HG02884 (cell line): ENCODE measurements at regions not wholly inside any gene's neighbourhood (a gene's known extent, or its start where the extent isn't known, plus 50 kb on each side); places are given as distances from the start of the nearest gene placed in this dataset.
A peak's percentile ranks its signal among the peaks of the same experiment; 100 is the strongest.
"Not testable (repeated sequence)": the region's sequence is repeated elsewhere in the genome, so short reads cannot be mapped to it uniquely, and the experiment has no call there.

Experiments
- ATAC-seq: cut with Tn5 transposase; IDR thresholded peaks from one replicate; pipeline ENCODE4 v1.9.1; 2021; ENCODE audit warnings: mild to moderate bottlenecking, moderate library complexity; ENCODE audit not compliant: unreplicated experiment

GRCh38 chr15:62657501-62657900 is 385.0 kb upstream of the TPM1 start:
- not testable (repeated sequence) for ATAC-seq

GRCh38 chr15:62658498-62658897 is 384.0 kb upstream of the TPM1 start:
- peak; percentile 74 for ATAC-seq

DNA sequence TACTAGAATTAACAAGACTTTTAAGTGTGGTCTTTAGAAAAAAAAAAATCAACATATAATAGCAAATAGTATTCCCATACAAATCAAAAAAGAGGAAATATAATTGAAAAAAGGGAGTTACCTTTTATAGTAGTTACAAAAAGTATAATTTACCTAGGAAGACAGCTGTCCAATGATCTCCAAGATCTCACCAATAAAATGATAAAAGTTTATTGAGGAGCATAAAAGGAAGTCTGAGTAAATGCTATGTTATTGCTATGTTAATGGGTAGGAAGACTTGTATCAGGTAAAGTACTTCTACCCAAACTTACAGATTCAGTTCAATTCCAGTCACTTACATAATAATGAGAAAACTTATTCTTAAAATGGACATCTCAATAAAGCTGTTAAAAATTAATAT is 379.0 kb upstream of the TPM1 start:
- no peak for ATAC-seq

DNA sequence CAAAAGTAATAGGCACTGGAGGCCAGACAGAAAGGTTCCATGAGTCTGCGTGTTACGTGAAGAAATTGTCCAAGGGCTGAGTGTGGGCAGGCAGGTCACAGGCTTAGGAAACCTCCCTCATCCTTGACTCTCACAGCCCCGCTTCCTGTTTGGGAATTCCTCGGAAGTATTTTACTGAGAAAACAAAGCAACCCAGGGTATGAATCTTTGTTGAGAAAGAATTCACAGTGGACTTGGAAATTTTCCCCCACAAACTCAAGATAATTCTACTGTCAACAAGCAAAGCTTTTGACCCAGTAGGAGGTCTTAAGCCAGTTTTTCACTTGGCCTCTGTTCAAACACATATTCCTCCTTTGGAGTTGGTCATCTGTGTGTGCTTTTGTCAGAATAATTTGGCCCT is 377.1 kb upstream of the TPM1 start:
- ATAC-seq = no peak

DNA sequence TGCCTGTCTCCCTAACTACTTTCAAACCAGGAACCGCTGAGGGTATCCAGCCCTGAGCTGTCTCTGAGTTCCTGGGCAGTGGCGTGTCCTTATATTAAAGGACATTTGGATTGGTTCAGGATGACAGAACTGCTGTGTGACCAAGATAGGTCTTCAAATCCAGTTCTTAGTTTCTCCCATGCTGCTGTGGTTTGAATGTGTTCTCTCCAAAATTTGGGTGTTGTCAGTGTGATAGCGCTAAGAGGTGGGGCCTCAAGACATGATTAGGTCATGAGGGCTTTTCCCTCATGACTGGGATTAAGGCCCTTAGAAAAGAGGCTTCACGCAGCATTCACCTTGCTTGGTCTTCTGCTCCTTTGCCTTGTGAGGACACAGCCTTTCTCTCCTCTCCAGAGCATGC is 376.5 kb upstream of the TPM1 start:
- ATAC-seq = no peak

DNA sequence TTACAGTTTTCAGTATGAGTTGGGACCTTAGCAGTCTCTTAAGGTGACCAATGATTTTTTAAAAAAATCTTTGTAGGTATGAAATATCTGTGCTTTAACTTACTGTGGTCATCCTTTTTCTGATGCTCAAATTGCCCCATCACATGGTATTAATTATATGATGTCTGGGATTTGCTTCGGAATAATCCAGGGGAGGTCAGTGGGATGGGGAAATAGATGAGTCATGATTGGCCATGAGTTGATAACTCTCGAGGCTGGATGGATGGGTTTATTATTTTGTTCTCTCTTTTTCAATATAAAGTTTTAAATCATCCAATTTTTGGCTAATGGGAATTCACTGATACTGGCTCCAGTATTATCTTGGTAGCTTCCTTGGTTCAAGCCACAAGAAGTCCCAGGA is 370.3 kb upstream of the TPM1 start:
- no peak for ATAC-seq

- no peak for ATAC-seq
Measured at GRCh38 chr15:62676891-62677290, 365.7 kb upstream of the TPM1 start.

DNA sequence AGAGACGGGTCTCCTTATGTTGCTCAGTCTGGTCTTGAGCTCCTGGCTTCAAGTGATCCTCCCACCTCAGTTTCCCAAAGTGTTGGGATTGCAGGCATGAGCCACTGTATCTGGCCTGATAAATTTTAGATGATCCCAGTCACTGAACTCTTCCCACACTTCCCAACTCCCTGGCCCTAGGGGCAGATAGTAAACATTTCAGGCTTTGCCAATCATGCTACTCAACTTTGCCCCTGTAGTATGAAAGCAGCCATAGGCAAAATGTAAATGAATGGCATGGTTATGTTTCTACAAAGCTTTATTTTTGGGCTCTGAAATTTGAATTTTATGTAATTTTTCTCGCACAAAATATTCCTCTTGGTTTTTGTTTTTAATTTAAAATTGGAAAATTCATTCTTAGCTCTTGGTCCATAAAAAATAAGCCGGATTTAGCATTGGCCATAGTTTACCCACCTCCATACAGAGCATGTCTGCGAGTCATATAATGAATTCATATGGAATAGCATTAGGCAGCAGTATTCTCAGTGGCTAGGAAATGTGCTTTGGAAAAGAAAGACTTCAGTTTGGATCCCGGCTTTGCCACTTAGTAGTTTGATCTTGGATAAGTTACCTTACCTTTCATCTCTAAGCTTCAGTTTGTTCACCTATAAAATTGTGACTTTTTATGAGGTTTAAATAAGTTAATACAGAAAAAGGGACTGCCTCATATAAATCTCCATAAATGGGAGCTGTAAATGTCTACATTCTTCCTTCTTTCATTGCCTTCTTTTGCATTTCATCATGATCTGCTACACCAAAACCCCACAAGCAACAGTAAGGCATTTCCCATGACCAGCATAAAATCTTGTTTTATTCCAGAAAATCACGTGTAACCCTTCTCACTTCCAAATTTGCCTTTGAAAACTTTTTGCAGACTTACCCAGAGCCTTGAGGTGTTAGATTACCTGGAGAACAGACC is 360.3 kb upstream of the TPM1 start:
- no peak for ATAC-seq

DNA sequence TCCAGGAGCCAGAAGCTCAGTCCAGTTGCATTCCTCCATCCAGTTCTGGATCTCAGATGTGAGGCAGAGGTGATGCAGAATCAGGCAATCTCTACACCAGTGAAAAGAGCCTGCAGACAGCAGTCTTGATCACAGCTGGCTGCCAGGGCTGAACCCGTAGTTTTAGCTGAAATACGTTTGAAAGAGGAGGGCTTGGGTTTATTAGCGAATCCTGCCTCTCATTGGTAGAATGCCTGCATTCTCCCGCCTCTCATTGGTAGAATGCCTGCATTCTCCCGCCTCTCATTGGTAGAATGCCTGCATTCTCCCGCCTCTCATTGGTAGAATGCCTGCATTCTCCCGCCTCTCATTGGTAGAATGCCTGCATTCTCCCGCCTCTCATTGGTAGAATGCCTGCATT is 359.4 kb upstream of the TPM1 start:
- ATAC-seq = not testable (repeated sequence)

DNA sequence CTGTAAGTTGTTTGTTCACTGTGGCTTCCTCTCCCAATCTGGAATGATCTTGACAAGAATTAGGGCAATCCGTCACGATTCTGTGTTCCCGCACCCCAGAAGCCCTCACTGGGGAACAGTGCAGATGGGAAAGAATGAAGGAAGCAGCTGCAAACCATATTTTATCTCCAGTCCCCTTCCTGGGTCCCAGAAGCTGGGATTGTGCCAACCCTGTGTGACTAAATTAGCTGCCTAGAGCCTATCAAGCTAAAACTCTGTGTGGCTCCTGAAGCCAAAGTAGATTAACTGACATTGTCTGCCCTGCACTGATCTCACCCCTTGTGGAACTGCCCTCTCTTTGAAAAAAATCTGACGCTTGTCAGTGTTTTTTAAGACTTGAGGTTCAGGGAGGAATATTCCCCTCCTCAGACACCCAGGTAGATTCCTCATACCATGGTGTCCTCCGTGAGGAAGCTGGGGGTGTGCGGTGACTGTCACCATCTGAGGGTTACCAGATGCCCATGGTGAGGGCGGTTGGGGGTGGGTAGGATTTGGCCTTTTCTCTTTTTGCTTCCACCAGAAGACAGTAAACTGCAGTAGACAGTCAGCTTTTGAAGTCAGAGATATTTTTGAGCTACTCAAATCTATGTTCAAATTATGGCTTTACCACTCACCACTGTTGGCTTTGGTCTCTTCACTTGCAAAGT is 358.3 kb upstream of the TPM1 start:
- no peak for ATAC-seq

DNA sequence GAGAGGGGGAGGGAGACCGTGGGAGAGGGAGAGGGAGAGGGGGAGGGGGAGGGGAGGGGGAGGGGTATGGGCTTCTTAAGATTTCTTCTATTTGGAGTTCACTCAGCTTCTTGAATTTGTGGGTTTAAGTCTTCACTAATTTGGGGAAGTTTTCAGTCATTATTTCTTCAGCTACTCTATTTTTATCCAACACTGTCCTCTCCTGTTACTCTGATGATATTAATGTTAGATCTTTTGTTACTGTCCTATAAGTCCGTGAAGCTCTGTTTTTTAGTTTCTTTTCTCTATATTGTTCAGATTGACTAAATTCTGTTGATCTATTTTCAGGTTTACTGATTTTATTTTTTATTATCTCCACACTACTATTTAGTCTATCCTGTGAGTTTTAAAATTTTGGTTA is 351.5 kb upstream of the TPM1 start:
- no peak for ATAC-seq

DNA sequence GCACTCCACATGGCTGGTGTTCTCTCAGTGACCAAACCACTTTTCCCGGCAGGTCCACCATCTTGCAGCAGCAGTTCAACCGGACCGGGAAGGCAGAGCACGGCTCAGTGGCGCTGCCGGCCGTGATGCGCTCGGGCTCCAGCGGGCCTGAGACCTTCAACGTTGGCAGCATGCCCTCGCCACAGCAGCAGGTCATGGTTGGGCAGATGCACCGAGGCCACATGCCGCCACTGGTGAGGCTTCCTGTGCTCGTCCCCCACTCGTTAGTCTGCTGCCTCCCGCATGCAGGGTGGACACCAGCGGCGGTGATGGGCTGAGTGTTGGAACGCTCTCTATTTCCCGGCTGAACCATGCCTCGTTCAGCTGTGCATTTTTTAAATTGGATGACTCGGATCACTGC is 344.9 kb upstream of the TPM1 start:
- no peak for ATAC-seq

DNA sequence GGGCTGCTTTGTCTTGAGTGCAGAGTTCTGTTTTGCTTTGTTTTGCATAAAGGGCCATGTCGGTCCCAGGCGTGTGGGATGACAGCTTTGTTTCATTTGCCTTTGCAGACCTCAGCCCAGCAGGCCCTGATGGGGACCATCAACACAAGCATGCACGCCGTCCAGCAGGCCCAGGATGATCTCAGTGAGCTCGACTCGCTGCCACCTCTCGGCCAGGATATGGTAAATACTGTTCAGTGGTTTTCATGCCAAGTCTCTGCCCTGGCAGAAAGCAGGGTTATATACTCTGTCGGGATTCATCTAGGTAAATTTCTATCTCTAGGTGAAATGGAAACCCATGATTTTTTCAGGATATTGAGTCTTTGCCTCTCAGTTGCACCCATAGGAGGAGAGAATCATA is 343.9 kb upstream of the TPM1 start:
- no peak for ATAC-seq

- no peak for ATAC-seq
Measured at GRCh38 chr15:62706317-62706716, 336.2 kb upstream of the TPM1 start.

- ATAC-seq = no peak
Measured at GRCh38 chr15:62708470-62708869, 334.1 kb upstream of the TPM1 start.

GRCh38 chr15:62709261-62709660 is 333.3 kb upstream of the TPM1 start:
- ATAC-seq = no peak

- ATAC-seq = no peak
Measured at GRCh38 chr15:62711691-62712454, 330.7 kb upstream of the TPM1 start.

- no peak for ATAC-seq
Measured at GRCh38 chr15:62712455-62712839, 330.1 kb upstream of the TPM1 start.

GRCh38 chr15:62715946-62716345 is 326.6 kb upstream of the TPM1 start:
- no peak for ATAC-seq

GRCh38 chr15:62717496-62717895 is 325.1 kb upstream of the TPM1 start:
- ATAC-seq = no peak

GRCh38 chr15:62719316-62719715 is 323.2 kb upstream of the TPM1 start:
- no peak for ATAC-seq

GRCh38 chr15:62722237-62722636 is 320.3 kb upstream of the TPM1 start:
- no peak for ATAC-seq
